GM12892 (cell line): ENCODE measurements at regions not wholly inside any gene's neighbourhood (a gene's known extent, or its start where the extent isn't known, plus 50 kb on each side); places are given as distances from the start of the nearest gene placed in this dataset.

Source experiments
- DNase-seq: peaks from one replicate; pipeline ENCODE4 v3.0.0; 2011; ENCODE audit not compliant: insufficient read length
- FAIRE-seq: peaks from 2 replicates; lab custom pipeline; 2011; peaks lifted over from hg19 to GRCh38; lab: Jason Lieb, UNC
- POLR2A ChIP-seq: IDR thresholded peaks from 2 replicates; pipeline ENCODE4 v1.6.1; 2011; ENCODE audit warnings: low read depth, low read length, control low read depth
- POLR2AphosphoS5 ChIP-seq: IDR thresholded peaks from 2 replicates; pipeline ENCODE4 v1.6.1; 2011; ENCODE audit warnings: low read depth, low read length, control low read depth
- TAF1 ChIP-seq: IDR thresholded peaks from 2 replicates; pipeline ENCODE4 v1.6.1; 2011; ENCODE audit warnings: low read depth, mild to moderate bottlenecking, control low read depth, low read length, borderline replicate concordance

DNA sequence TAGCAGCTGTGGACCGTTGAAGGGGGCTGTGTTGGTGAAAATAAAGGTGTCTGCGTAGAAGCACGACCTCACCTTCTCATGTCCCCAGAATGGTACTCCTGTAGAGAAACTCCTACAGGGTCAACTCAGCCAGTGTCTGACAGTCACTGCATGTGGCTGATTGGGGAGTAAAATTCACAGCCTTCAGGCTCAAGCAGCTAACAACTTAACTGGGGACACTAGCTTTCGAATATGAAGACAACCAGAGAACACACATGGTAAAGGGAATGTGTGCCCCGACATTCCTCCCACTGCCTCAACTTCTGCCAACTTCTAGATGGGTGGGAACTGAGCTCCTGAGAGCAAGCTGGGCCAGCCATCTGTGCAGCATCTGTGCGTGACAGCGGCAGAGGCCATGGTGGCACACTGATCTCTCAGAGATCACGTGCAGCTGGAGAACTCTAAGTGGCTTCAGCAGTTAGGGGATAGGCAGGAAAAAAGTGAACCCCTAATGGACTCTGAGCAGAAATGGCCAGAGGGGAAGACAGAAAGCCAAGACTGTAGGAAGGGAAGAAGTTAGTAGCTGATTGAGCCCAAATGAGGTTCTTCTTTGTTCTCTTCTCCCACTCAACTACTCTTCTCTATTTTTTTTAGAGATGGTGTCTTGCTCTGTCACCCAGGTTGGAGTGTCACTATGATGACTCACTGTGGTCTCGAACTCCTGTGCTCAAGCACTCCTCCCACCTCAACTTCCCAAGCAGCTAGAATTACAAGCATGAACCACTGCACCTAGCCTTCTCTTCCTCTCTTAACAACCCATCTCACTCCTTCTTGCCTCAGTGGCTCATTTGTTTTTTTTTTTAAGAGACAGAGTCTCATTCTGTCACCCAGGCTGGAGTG, 280.8 kb downstream of the ZEB1 start:
- FAIRE-seq: no peak
- DNase-seq: no peak
- no peak for TF ChIP-seq TAF1
- TF ChIP-seq POLR2AphosphoS5: no peak
- TF ChIP-seq POLR2A: no peak

DNA sequence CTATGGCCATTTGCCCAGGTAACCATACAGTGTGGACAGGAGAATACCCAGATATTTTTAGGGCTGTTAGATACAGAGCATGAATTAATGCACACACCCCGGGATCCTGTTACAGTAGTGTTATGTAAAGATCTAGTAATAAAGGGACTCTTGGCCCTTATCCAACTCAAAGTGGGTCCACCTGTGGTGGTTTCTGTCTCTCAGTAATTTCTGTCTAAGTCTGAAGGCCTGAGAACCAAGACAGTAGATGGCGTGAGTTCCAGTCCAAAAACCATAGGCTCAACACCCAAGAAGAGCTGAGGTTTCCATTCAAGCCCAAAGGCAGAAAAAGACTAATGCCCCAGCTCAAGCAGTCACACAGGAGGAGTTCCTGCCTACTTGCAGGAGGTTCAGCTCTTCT, 277.7 kb downstream of the ZEB1 start:
- FAIRE-seq: no peak
- no peak for TF ChIP-seq POLR2A
- no peak for TF ChIP-seq TAF1
- no peak for TF ChIP-seq POLR2AphosphoS5
- DNase-seq: no peak

DNA sequence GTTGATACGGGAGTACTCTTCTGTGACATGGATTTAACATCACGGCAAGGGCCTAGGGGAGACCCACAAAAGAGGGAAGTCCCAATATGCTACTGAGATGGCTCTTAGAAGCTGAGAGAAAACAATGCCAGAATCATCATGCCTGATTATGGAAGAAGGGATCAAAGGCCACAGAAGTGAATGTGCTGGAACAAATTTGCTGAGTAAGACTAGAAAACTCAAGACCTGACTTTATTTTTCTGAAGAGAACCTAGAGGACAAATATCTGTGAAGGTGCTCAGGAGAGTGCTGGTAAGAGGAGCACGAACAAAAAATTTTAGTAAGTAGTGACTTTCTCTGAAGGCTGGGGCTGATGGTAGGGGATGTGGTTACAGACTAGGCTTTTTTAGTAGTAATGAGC, 277.0 kb downstream of the ZEB1 start:
- no peak for TF ChIP-seq POLR2AphosphoS5
- no peak for TF ChIP-seq POLR2A
- no peak for TF ChIP-seq TAF1
- no peak for FAIRE-seq
- no peak for DNase-seq

DNA sequence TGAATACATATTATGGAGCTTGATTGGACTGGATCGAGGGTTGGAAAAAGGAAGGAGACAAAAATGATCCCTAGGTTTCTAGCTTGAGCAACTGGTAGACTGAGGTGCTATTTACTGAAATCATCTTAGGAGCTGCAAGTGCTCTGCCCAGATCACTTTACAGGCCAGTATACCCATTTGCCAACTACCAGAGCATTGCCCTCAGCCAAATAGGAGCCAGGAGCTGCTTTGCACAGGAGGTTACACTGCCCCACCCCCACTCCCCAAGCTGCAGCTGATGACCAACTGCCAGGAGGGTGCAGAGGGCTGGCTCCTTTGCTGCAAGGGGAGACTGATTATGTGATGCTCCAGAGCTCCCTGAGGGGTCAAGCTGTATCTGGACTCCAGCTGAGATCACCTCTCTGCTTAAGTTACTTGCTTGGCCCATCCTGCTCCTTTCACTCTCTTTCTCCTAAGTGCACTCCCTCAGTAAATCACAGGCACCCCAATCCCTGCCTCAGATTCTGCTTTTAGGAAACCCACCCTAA, 275.4 kb downstream of the ZEB1 start:
- no peak for TF ChIP-seq POLR2A
- TF ChIP-seq POLR2AphosphoS5: no peak
- no peak for TF ChIP-seq TAF1
- DNase-seq (no peak), FAIRE-seq (no peak)

DNA sequence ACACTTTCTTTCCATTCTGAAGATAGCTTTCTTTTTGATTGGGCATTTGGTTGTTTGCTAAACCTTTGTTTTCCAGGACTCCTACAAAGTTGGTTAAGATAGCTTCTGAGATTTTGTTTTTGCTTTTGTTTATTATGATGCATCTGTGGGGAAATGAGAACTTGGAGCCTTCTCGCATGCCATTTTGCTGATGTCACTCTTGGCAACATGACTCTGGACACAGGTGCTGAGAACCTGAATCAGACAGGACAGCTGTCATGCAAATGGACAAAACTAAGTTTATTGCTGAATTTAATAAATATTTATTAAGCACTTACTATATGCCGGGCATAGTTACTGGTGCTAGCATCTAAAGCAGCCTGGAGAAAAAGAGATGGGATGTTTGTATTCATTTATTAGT, 274.1 kb downstream of the ZEB1 start:
- FAIRE-seq (no peak), DNase-seq (no peak)
- TF ChIP-seq TAF1: no peak
- TF ChIP-seq POLR2AphosphoS5: no peak
- TF ChIP-seq POLR2A: no peak

DNA sequence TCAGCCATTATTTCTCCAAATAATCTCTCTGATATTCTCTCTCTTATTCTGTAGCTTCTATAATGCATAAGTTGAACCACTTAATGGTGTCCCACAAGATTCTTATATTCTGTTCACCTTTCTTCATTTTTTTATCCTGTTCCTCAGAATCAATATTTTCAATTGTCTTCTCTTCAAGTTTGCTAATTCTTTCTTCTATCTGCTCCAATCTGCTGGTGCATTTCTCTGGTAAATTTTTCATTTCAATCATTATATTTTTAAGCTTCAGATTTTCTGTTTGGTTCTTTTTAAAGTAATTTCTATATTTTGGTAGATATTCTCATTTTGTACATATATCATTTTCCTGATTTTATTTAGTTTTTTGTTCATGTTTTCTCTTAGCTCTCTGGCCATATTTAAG, 272.6 kb downstream of the ZEB1 start:
- FAIRE-seq: no peak
- DNase-seq: no peak
- TF ChIP-seq POLR2A (no peak), TAF1 (no peak), POLR2AphosphoS5 (no peak)

DNA sequence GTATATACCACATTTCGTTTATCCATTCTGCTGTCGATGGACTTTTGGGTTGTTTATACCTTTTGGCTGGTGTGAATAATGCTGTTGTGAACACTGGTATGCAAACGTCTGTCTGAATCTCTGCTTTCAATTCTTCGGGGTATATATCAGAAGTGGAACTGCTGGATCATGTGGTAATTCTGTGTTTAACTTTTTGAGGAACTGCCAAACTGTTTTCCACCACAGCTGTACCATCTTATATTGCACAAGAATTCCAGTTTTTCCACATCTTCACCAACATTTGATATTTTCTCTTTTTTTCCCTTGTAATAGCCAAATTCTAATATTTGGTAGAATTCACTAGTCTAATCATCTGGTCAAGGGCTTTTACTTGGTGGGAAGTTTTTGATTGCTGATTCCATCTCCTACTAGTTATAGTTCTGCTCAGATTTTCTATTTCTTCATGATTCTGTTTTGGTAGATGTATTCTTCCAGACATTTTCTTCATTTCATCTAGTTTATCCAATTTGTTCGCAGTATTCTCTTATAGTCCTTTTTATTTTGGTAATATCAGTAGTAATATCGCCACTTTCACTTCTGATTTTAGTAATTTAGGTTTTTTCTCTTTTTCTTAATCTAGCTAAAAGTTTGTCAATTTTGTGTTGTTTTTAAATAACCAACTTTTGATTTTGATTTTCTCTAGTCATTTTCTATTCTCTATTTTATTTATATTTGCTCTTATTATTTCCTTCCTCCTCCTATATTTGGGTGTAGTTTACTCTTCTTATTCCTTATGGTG, 271.2 kb downstream of the ZEB1 start:
- no peak for TF ChIP-seq POLR2AphosphoS5
- TF ChIP-seq TAF1: no peak
- no peak for TF ChIP-seq POLR2A
- FAIRE-seq (no peak), DNase-seq (no peak)

DNA sequence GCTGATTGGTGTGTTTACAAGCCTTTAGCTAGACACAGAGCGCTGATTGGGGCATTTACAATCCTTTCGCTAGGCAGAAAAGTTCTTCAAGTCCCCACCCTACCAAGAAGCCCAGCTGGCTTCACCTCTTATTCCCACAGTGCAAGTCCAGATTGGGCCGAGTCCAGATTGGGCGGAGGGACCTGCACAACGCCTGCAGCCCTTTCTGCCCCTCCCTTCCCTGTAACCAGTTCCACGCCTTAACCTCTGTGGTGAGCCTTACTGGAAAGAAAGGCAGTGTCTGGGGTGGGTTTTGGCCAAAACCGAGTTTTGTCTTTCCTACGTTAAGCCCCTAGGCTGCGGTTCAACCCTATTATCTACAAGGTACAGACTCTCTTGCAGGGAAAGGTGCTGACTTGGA, 268.7 kb downstream of the ZEB1 start:
- FAIRE-seq (no peak), DNase-seq (no peak)
- TF ChIP-seq TAF1 (no peak), POLR2A (no peak), POLR2AphosphoS5 (no peak)

DNA sequence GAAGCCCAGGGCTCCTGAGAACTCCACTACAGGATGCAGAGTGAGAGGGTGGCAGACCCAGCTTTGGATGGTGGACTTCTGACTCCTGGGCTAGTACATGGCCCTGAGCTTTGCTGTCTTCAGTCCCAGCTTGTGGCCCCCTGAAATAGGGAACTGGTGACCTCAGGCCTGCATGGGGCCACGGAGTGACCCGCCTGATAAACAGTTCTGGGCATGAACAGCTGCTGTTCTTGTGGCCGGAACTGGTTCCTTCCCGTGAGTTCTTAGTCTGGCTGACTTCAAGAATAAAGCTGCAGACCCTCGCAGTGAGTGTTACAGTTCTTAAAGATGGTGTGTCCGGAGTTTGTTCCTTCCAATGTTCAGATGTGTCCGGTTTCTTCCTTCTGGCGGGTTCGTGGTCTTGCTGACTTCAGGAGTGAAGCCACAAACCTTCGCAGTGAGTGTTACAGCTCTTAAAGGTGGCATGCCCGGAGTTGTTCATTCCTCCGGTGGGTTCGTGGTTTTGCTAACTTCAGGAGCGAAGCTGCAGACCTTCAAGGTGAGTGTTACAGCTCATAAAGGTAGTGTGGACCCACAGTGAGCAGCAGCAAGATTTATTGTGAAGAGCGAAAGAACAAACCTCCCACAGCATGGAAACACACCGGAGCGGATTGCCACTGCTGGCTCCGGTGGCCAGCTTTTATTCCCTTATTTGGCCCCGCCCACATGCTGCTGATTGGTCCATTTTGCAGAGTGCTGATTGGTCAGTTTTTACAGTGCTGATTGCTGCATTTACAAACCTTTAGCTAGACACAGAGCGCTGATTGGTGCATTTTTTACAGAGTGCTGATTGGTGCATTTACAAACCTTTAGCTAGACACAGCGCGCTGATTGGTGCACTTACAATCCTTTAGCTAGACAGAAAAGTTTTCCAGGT, 268.0 kb downstream of the ZEB1 start:
- FAIRE-seq: no peak
- TF ChIP-seq POLR2AphosphoS5 (no peak), TAF1 (no peak), POLR2A (no peak)
- no peak for DNase-seq

DNA sequence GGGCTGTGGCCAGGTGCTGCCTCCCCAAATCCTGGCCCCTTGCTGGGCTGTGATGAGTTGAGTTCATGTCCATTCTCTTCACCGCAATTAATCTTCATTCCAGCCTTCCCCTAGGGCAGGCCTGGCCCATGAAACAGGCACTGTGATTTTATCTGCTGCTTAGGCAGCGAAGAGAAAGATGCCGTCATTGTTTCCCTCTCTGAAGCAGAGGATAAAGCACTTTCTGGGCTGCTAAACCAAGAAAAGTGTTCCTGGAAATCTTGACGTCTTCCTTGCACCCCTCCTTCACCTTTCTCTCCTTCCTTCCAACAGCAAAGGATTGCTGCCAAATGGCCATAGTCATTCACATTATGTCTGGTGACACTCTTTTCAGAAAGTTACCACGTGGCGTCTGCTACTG, 265.9 kb downstream of the ZEB1 start:
- TF ChIP-seq POLR2A (no peak), TAF1 (no peak), POLR2AphosphoS5 (no peak)
- no peak for FAIRE-seq
- DNase-seq: no peak
